ENCODE measurements at regions not wholly inside any gene's neighbourhood (a gene's known extent, or its start where the extent isn't known, plus 50 kb on each side); places are given as distances from the start of the nearest gene placed in this dataset.

DNA sequence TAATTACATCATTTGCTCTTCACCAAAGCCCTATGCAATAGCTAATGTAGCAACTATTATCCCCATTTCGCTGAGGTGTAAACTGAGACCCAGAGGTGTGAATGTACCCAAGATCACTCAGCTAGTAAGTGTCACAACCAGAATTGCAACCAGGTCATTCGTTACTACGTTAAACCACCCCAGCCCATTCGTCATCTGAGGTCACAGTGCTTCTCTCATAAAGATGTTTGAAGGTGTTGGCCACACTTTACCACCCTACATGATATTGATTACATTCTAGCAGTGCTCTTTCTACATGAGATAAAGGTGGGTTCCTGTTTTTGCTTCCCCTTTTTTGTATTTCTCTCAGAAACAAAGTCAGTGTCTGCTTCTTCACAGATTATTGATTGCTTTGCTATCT, 195.3 kb downstream of the ZBTB18 start:
- Histone ChIP-seq H3K36me3 (ENCODE audit: control insufficient read depth, insufficient read depth, low read length) (no peaks in the 10 kb centered on the region), H3K4me3 (replicated peaks; ENCODE audit: low read depth, low read length) (no peak overlapping the region), H3K27me3 (replicated peaks; ENCODE audit: control insufficient read depth, insufficient read depth, low read length) (no peaks in the 10 kb centered on the region)
- no peak for DNase-seq (ENCODE audit: extremely low read depth, insufficient read length)
- no peak for TF ChIP-seq CTCF (IDR thresholded peaks at IDR 0.05; ENCODE audit: insufficient read depth, low read length, poor library complexity, severe bottlenecking)

DNA sequence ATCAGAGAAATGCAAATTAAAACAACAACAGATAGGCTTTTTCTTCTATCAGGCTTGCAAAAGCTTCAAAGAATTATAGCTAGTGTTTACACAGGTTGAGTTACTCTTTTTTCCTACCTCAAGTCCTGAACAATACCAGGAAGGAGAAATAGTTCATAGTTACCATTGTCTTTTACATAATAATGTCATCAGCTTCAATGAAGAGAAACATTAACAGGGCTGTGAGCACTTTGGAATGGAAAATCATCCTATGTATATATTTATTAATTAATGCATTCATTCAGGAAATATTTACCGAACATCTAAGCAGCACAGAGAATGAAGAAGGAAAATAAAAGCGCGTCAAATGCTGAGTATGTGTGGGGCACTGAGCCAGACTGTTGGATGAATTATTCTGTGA, 197.3 kb downstream of the ZBTB18 start:
- H3K27me3 ChIP-seq (replicated peaks; ENCODE audit: control insufficient read depth, insufficient read depth, low read length) = no peaks in the 10 kb centered on the region
- no peak overlapping the region for H3K4me3 ChIP-seq (replicated peaks; ENCODE audit: low read depth, low read length)
- H3K36me3 ChIP-seq (ENCODE audit: control insufficient read depth, insufficient read depth, low read length) = no peaks in the 10 kb centered on the region
- no peak for DNase-seq (ENCODE audit: extremely low read depth, insufficient read length)
- no peak for TF ChIP-seq CTCF (IDR thresholded peaks at IDR 0.05; ENCODE audit: insufficient read depth, low read length, poor library complexity, severe bottlenecking)

DNA sequence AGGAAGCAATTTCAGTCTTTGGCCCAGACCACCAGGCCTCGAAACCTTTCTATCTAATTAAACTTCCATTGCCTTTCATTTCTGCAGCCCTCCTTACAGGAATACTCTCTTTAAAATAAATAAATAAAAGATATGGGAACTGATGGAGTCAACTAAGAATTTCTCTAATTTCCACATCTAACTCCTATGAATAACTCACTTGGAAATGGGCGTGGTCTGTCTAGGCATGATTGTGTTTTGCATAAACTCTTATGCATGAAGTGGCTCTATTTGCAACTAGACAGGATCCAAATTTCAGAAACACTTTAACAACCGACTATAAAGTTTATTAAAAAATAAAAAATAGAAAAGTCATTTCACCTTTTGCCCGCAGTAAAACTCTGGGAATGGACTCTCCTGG, 199.5 kb downstream of the ADSS2 start:
- TF ChIP-seq CTCF (IDR thresholded peaks at IDR 0.05; ENCODE audit: insufficient read depth, low read length, poor library complexity, severe bottlenecking) = no peak
- no peaks in the 10 kb centered on the region for H3K36me3 ChIP-seq (ENCODE audit: control insufficient read depth, insufficient read depth, low read length)
- DNase-seq (ENCODE audit: extremely low read depth, insufficient read length) = no peak
- no peak overlapping the region for H3K4me3 ChIP-seq (replicated peaks; ENCODE audit: low read depth, low read length)
- H3K27me3 ChIP-seq (replicated peaks; ENCODE audit: control insufficient read depth, insufficient read depth, low read length) = no peaks in the 10 kb centered on the region

DNA sequence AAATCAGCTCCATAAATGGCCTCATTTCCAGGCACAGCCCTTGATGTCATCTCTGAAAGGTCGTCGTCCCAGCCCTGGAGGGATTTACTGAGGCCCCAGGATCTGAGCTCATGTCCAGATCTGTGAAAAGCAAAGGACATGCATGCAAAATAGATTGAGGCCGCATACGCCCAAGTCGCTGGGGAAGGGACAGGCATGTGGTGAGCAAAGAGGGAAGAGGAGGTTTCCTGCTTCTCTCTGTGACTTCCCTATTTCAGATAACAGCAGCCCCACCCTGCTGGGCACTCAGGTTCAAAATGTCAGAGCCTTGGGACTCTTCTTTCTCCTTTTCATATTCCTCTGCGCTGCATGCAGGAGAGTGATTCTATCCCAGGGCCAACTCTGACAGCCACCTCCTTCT, 197.2 kb downstream of the ADSS2 start:
- Histone ChIP-seq H3K4me3 (replicated peaks; ENCODE audit: low read depth, low read length) (no peak overlapping the region), H3K36me3 (ENCODE audit: control insufficient read depth, insufficient read depth, low read length) (no peaks in the 10 kb centered on the region), H3K27me3 (replicated peaks; ENCODE audit: control insufficient read depth, insufficient read depth, low read length) (no peaks in the 10 kb centered on the region; the same call in 1 of the 2 replicates)
- no peak for DNase-seq (ENCODE audit: extremely low read depth, insufficient read length)
- no peak for TF ChIP-seq CTCF (IDR thresholded peaks at IDR 0.05; ENCODE audit: insufficient read depth, low read length, poor library complexity, severe bottlenecking)

GRCh38 chr1:244255426-244255965, 196.2 kb downstream of the ADSS2 start:
- H3K4me3 ChIP-seq (replicated peaks; ENCODE audit: low read depth, low read length) = no peak overlapping the region
- H3K36me3 ChIP-seq (ENCODE audit: control insufficient read depth, insufficient read depth, low read length) = no peaks in the 10 kb centered on the region
- no peak for DNase-seq (ENCODE audit: extremely low read depth, insufficient read length)
- TF ChIP-seq CTCF (IDR thresholded peaks at IDR 0.05; ENCODE audit: insufficient read depth, low read length, poor library complexity, severe bottlenecking) = no peak
- no peaks in the 10 kb centered on the region; the same call in 1 of the 2 replicates for H3K27me3 ChIP-seq (replicated peaks; ENCODE audit: control insufficient read depth, insufficient read depth, low read length)

GRCh38 chr1:244256086-244256676, 195.5 kb downstream of the ADSS2 start:
- Histone ChIP-seq H3K27me3 (replicated peaks; ENCODE audit: control insufficient read depth, insufficient read depth, low read length) (no peaks in the 10 kb centered on the region; the same call in 1 of the 2 replicates), H3K36me3 (ENCODE audit: control insufficient read depth, insufficient read depth, low read length) (no peaks in the 10 kb centered on the region), H3K4me3 (replicated peaks; ENCODE audit: low read depth, low read length) (no peak overlapping the region)
- DNase-seq (ENCODE audit: extremely low read depth, insufficient read length) = no peak
- no peak for TF ChIP-seq CTCF (IDR thresholded peaks at IDR 0.05; ENCODE audit: insufficient read depth, low read length, poor library complexity, severe bottlenecking)
